NCI-H82 (cell line): ENCODE measurements at regions not wholly inside any gene's neighbourhood (a gene's known extent, or its start where the extent isn't known, plus 50 kb on each side); places are given as distances from the start of the nearest gene placed in this dataset.

Experiments
- DNase-seq: peaks from one replicate; lab custom pipeline; 2025; lab: John Stamatoyannopoulos, UW

GRCh38 chr12:124396544-124397398 is 101.9 kb downstream of the RFLNA start:
- no peak for DNase-seq

- DNase-seq = no peak
These were observed 101.1 kb downstream of the RFLNA start for GRCh38 chr12:124395986-124396385.

- DNase-seq = no peak
These were observed 100.4 kb downstream of the RFLNA start for GRCh38 chr12:124395284-124395752.

- DNase-seq = no peak
These were observed 99.7 kb downstream of the RFLNA start for GRCh38 chr12:124394462-124395128.

DNA sequence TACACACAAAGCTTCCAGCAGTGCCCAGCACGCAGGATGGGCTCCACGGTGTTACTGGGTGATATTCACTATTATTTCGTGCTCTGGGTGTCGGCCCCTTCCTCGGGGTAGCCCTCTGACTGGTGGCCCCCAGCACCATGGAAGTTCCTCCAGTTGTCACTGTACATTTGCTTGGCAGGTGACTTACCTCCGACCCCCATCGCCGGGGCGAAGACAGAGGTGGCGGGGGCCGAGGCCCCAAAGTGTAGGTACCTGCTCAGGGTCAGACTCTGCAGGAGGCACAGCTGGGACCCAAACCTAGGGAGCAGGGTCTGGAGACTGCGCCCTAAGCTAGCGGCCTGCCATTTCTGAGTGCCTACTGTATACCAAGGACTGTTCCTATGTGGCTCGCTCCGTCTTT is 98.9 kb downstream of the RFLNA start:
- DNase-seq = no peak

- no peak for DNase-seq
These were observed 98.5 kb downstream of the RFLNA start for GRCh38 chr12:124393414-124393790.

DNA sequence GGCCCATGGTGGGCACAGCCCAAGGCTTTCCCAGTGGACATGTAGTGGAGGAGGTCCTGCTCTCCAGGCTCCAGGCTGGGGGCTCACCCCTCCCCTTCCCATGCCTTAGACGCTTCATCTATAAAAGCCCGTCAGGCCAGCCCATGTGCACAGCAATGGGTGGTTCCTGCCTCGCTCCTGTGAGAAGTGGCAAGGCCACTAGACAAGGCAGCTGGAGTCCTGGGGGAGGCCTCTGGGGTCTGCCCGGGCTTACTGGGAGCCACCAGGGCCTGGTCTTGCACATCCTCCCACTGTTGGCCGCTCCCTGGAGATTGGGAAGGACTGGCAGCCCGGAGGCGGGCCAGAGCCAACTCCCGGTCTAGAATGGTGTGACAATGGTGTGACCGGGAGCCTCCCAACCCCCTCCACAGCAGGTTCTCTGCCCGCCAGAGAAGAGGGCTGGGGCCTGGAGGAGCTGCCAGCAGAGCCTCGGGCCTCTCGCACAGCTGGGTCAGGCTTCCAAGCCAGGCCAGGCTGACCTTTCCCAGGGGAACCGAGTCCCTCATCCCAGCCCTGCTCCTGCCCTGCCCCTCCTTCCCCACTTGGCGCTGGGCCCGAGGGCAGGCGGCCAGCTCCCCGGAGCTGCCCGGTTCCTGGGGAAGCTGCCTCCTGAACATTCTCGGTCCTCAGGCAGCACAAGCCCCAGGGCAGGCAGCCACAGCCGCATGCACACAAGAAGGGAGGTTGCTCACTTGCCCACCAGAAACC is 97.9 kb downstream of the RFLNA start:
- DNase-seq = no peak

DNA sequence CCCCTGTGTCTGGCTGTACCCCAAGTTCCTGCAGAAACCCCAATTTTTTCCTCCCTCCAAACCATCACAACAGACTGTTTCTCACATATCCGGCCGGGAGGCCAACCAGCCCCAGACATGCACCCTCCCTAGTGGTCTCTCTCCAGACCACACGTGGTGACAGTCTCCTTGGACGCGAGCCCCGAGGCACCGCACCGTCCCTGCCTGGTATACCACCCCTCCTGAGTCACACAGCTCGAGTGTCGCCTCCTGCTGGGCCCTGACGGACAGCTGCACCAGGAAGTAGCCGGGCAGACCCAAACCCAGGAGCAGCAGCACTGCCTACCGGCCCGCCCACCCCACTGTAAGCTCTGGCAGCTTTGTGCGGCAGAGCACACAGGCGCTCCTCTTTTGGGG is 97.4 kb downstream of the RFLNA start:
- DNase-seq = no peak

DNA sequence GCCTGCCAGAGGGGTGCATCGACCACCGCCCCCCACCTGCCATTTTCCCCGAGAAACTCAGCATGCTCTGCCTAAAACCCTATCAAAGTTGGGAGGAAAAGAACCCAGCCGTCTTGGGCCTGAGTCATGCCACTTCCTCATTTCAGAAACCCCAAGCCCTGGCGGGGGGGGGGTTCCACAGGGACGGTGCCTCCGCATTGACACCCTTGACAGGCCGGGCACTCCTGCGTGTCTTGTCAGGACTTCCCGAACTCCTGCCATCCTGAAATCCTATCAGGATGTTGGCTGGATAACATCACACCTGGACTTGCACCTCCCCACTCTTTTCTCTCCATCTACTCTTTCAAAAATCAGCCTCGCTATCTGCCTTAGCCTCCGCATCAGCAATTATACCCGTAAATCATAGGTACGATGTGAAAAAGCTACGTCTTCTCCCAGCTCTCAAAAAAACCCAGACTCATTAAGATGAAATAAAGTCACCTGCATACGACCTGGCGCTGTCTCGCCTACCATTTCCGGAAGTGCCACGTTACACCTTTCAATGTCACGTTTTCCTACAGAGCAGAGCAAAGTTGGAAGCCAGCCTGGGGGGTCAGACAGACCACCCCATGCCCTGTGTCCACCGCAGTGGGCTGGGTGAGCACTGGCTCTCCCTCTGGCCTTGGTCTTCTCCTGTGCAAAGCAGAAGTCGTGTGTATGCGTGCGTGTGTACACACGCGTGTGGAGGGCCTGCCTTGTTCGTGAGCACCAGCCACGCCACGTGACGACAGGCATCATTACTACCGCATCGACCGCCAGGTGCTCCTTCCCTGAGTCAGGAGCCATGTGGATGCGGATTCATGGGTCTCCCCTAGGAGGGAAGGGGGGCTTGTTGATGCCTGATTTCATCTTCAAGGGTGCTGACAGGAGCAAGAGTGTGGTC is 96.7 kb downstream of the RFLNA start:
- DNase-seq = no peak

GRCh38 chr12:124390442-124391097 is 95.7 kb downstream of the RFLNA start:
- no peak for DNase-seq

- no peak for DNase-seq
These were observed 95.0 kb downstream of the RFLNA start for GRCh38 chr12:124389725-124390441.

GRCh38 chr12:124389138-124389724 is 94.3 kb downstream of the RFLNA start:
- no peak for DNase-seq

GRCh38 chr12:124388679-124389137 is 93.8 kb downstream of the RFLNA start:
- peak; percentile 36 for DNase-seq

DNA sequence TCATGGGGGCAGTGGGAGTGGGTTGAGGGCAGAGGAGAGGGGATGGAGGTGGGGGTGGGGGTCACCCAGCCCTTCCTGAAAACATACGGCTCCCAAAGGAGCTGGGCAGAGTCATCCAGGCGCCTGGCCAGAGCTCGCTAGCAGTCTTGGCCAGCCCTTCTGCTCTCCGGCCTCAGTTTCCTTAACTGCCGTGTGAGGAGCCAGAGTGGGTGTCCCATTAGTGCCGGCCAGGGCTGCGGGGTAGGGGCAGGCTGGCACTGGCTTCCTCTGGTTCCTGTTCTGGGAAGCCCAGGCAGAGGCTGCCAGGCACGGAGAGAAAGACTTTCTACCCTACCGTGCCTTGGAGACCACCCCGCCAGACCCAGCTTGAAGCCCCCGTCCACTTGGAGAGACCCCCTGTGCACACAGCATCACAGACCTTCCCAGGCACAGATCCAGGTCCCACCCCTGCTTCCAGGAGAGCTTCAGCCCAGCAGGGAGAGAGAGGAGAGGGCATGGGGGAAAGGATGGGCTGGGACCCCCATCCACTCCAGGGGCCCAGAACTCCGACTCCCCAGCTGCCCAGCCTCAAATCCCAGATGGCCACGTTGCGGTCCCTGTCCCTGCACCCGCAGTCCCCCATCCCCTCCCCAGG is 93.3 kb downstream of the RFLNA start:
- no peak for DNase-seq

DNA sequence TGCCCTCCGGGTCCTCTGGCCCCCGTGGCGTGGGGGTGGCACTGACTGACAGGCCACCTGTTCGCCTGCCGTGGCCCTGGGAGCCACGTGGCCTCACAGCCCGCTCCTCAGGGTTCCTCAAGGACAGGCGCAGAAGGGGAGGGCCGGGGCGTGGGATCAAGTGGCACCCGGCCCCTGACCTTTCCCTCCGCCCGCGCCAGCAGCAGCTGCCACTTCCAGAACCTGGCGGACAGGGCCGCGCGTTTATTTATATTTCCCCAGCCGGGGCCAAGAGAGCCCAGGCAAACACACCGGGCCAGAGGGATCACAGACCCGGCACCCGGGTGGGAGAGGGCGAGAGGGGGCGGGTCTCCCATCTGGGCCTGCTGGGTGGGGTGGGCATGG is 92.6 kb downstream of the RFLNA start:
- DNase-seq = no peak

DNA sequence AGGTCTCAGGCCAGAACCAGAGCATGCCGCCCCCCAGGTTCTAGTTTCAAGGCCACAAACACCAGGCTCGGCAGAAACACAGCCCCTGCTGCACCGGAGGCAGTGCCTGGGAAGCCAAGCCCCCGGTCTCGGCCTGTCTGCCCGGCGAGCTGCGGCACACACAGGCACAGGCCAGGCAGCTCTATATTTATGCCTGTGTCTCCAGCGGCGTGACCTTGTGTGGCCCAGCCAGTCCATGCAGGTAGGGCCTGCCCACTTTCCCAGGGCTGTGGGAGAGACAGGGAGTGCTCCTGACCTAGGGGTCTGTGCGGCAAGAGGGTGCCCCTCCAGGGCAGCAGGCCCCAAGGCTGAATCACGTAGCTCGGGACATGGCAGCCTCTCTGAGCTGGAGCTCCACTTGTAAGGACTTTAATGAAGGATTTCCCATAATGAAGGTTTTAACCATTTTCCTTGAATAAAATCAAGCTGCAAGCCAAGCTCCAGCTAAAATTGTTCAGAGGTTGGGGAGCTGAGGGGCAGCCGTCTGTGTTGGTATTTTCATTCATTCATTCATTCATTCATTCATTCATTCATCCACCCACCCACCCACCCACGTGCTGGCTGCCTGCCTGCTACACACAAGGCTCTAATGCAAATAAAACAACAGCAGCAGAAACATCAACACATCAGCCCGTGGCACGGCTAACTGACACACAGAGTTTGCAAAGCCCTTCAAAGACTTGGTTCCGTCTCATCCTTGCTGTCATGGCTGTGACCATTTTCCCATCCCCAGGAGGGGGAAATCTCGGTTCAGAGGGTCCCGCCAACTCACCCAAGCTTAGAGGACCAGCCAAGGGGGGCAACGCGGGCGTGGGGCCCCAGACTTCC is 92.0 kb downstream of the RFLNA start:
- DNase-seq = no peak

- DNase-seq = no peak
These were observed 91.2 kb downstream of the RFLNA start for GRCh38 chr12:124386059-124386458.

GRCh38 chr12:124385219-124385969 is 90.5 kb downstream of the RFLNA start:
- no peak for DNase-seq
